Fibroblast of skin of right biceps (primary cell): ENCODE measurements at regions not wholly inside any gene's neighbourhood (a gene's known extent, or its start where the extent isn't known, plus 50 kb on each side); places are given as distances from the start of the nearest gene placed in this dataset.

Source experiments
- DNase-seq: peaks from one replicate; pipeline ENCODE4 v3.0.0-alpha.2; 2013

- no peak for DNase-seq
Observed at GRCh38 chr5:18119156-18119785, 485.0 kb downstream of the TAF11L14 start.

GRCh38 chr5:18141222-18141621 is 507.0 kb downstream of the TAF11L14 start:
- no peak for DNase-seq

- no peak for DNase-seq
Observed at GRCh38 chr5:18142831-18143230, 508.6 kb downstream of the TAF11L14 start.

- DNase-seq = peak; percentile 1
Observed at GRCh38 chr5:18152671-18153070, 518.4 kb downstream of the TAF11L14 start.

GRCh38 chr5:18158166-18158565 is 523.9 kb downstream of the TAF11L14 start:
- no peak for DNase-seq

- DNase-seq = no peak
Observed at GRCh38 chr5:18159331-18159730, 525.1 kb downstream of the TAF11L14 start.

GRCh38 chr5:18171684-18172083 is 537.4 kb downstream of the TAF11L14 start:
- DNase-seq = no peak

GRCh38 chr5:18179579-18179978 is 545.3 kb downstream of the TAF11L14 start:
- DNase-seq = no peak

GRCh38 chr5:18181575-18181974 is 547.3 kb downstream of the TAF11L14 start:
- no peak for DNase-seq

GRCh38 chr5:18195910-18196309 is 561.6 kb downstream of the TAF11L14 start:
- no peak for DNase-seq

GRCh38 chr5:18197734-18198133 is 563.5 kb downstream of the TAF11L14 start:
- no peak for DNase-seq

GRCh38 chr5:18202164-18202563 is 567.9 kb downstream of the TAF11L14 start:
- no peak for DNase-seq

- no peak for DNase-seq
Observed at GRCh38 chr5:18203296-18203695, 569.0 kb downstream of the TAF11L14 start.

- DNase-seq = no peak
Observed at GRCh38 chr5:18213666-18214065, 579.4 kb downstream of the TAF11L14 start.

- peak; percentile 5 for DNase-seq
Observed at GRCh38 chr5:18216016-18216415, 581.8 kb downstream of the TAF11L14 start.

GRCh38 chr5:18216729-18217128 is 582.5 kb downstream of the TAF11L14 start:
- DNase-seq = no peak

GRCh38 chr5:18219241-18219640 is 585.0 kb downstream of the TAF11L14 start:
- DNase-seq = no peak

- peak; percentile 8 for DNase-seq
Observed at GRCh38 chr5:18220631-18221030, 586.4 kb downstream of the TAF11L14 start.

GRCh38 chr5:18236386-18236785 is 602.1 kb downstream of the TAF11L14 start:
- peak; percentile 28 for DNase-seq

GRCh38 chr5:18238321-18238720 is 604.1 kb downstream of the TAF11L14 start:
- DNase-seq = no peak

GRCh38 chr5:18240971-18241370 is 606.7 kb downstream of the TAF11L14 start:
- no peak for DNase-seq

- no peak for DNase-seq
Observed at GRCh38 chr5:18243846-18244245, 609.6 kb downstream of the TAF11L14 start.

- DNase-seq = no peak
Observed at GRCh38 chr5:18244309-18244708, 610.0 kb downstream of the TAF11L14 start.

GRCh38 chr5:18252559-18252958 is 618.3 kb downstream of the TAF11L14 start:
- no peak for DNase-seq

- no peak for DNase-seq
Observed at GRCh38 chr5:18264126-18264882, 630.0 kb downstream of the TAF11L14 start.
